NCI-H748 (cell line): ENCODE measurements at regions not wholly inside any gene's neighbourhood (a gene's known extent, or its start where the extent isn't known, plus 50 kb on each side); places are given as distances from the start of the nearest gene placed in this dataset.

Experiments
- DNase-seq: peaks from one replicate; lab custom pipeline; 2025; ENCODE audit not compliant: unreplicated experiment; lab: John Stamatoyannopoulos, UW

DNA sequence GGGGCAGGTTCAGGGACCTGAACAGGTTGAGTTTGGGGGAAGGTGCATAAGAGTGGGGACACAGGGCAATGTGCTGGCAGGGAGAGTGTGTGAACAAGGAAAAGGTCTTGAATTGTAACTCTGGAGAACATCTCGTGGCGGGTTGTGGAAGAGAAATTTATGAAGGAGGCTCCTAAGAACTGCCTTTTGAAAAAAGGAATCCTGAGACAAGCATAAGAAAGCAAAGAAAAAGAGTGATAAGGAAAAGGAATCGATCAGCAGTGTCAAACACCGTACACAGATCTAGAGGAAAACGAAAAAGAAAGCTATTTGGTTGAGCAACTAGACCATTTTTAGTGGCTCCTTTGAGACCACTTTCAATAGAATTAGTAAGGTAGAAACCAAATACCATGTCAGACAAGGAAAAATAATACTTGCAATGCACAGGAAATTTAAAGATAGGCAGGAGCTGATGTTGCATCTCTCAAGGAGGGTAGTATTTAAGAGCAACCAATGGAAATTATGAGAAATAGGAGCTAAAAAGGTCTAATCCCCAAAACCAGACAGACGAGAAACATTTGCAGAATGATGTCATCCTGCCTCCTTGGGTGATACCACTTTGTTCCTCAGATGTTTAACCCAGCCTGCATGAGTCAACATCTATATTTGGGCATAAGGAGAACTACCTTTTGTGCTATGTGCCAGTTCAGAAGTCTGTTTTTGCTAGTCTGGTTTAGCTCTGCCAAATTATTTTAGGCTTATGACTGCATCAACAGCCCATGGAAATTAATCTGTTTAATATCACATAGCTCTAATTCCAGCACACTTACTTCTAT lies 64.5 kb upstream of the STK38L start:
- DNase-seq: peak; percentile 3

DNA sequence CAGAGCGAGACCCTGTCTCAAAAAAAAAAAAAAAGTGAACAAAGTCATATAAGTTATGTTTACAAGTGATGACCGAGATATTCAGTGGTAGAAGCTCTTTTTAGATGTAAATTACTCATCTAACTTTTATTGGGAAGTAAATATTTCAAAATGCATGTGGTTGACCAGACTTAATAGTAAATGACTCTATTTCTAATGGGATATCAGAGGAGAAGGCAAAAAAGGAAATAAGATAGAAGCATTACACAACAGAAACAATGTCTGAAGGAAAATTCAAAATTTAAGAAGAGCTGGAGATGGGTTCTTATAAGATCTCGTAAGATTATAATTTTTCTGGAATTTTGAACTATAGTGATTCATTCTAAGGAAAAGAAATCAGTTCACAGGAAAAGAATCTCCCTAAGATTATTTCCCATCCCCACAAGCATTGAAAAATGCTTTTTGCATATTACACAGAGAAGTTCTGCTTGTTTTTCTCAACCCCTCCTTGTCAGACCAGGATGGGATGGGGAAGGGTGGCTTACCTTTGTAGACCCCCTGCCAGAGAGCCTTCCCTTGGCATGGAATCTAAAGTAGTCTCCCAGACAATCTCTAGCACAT lies 63.1 kb upstream of the STK38L start:
- DNase-seq: no peak

DNA sequence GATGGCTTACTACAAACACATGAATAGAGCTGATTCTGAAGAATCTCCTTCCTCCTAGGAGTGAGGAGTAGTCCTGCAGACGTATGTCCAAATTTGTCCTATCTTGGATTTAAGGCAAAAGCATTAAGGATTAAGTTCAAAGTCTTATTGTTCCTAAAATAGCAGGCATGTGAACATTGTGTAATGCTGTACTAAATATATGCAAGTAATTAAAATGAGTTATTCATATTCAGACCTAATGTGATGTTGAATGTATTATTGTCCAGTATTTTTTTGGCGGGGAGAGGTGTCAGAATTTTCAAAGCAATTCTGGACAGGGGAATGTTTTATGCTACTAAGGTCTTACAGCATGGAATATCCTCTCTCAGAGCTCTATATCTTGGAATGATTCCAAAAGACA lies 60.7 kb upstream of the STK38L start:
- no peak for DNase-seq

DNA sequence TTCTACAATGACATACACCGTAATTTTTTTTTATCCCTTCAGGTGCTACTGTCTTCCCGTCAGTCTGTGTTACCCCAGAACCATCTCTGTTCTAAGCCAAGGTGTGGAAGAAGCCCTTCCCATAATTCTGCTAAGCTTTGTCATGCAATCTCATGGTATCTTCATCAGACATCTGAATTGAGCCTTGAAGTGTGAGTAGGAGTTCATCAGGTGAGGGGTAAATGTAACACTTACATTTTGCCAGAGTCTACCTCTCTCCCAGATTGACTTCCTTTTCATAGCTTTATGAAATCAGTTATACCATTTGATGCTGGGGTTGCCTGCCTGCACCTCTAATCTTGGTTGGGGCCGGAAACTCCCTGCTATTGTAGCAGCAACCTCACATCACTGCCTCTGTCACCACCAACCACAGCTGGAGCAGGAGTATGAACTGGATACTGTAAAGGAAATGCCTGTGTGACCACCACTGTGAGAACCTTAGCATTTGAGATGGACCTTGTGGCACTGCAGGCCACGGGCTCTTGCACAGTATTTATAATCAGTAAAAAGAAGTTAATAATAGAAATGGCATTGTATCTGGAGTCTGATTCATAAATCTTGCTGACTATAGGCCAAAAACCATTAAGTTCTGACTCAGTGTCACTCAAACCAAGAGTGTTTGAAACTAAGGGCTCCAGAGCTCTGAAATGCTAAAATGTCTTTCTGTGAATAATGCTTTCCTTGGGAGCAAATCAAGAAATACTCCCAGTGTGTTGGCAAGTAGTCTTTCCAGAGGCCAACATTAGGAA lies 58.7 kb upstream of the STK38L start:
- DNase-seq: no peak

DNA sequence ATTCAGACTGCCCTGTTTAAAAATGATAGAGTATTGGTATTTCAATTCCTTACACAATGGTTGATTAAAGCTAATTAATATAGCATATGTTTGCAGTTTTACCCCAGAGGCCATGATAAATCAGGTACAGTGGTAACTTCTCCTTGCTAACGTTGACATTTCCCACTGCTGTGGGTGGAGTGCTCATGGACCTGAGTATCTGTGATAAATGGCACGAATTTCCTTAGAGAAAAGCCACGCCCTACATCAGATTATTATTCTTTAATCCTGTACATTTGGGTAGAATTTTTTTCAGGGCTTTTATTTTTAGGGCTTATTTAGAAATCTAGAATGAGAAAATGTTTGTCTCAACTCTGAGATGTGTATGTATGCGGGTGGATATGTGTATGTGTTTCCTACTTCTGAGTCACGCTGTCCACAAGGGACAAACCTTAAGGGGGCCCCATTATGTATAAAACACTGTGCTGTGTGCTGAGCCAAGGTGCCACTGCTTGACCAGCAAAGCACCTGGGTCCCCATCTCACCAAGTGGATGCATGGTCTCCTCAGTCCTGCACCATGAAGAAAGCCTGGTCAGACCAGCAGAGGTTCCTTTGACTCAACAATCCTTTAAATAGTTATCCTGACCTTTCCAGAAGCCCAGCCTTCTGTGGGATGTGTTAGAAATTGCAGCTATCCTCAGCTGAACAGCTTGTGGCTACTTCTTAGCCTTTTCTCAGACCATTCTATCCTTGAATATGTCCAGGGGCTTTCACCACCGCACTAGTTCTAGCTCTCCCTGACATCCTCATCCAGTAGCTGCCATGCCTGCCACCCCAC lies 57.9 kb upstream of the STK38L start:
- DNase-seq: no peak

DNA sequence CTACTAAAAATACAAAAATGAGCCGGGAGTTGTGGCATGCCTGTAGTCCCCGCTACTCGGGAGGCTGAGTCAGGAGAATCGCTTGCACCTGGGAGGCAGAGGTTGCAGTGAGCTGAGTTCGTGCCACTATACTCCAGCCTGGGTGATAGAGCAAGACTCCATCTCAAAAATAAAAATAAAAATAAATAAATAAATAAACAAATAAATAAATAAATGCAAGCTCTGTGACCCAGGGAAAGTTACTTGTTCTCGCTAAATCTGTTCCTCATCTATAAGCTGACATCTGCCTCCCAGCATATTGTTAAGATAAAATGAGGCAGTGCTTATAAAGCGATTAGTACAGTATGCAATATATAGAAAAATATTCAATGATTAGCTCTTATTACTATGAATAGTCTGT lies 56.4 kb upstream of the STK38L start:
- no peak for DNase-seq

DNA sequence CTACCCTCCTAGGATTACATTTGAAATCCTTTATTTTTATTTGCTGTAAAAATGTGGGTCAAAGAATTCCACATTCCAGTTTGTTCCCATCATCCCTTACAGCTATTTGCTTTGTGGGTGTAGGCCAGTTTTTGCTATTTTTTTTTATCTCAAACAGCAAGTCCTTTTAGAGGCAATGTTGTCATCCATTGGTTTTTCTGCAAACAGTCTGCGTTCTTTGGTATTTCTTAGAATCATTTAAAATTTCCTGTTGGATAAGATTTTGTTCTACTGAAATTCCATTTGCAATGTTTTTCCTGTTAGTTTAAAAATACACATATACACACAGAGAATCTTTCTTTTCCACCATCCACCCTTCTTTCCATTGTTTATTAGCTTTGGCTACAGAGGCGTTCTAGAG lies 53.3 kb upstream of the STK38L start:
- DNase-seq: no peak

DNA sequence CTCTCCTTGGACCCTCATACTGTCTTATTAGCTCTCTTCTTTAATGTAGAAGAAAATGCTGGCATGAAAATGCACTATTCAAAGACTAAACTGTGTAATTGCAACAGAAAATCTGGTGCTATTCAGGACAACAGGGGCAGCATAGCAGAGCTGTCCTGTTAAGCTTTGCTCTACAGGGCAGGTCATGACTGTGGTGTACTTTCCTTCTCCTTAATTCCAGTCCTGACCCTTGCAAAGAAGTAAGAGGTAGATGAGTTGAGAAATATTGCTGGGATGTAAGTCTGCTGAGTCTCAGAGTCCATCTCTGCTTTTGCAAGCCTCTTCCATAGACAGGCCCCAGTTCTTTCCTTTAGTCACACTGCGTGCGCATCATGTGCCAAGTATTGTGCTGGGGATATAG lies 52.6 kb upstream of the STK38L start:
- no peak for DNase-seq

DNA sequence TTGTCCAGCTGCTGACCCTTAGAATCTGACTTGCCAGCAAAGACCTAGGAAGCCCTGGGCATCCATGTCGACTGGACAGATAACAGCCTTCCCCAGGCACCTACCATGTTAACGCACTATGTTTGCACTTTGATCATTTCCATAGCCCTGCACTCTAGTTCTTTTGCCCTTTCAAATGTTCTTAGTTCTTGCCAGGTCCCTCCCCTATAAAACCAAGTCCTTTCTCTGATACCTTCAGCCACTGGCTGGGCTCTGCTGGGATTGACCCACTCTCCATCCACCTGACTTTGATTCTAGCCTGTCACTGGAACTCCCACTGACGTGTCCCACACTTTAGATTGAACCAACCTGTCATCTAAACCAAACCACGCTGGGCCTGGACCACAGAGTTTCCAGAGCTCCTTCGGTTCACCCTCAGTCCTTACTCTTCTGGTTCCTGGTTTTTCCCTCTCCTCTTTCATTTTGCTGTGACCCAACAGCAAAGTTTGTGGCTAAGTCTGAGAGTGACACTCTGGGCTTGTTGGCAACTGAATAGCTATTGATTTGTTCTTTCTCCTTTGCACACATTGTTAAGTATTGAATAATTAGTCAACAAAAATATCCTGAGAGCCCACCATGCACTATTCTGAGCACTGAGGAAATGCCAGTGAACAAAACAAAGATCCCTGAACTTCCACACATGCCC lies 51.8 kb upstream of the STK38L start:
- DNase-seq: no peak

DNA sequence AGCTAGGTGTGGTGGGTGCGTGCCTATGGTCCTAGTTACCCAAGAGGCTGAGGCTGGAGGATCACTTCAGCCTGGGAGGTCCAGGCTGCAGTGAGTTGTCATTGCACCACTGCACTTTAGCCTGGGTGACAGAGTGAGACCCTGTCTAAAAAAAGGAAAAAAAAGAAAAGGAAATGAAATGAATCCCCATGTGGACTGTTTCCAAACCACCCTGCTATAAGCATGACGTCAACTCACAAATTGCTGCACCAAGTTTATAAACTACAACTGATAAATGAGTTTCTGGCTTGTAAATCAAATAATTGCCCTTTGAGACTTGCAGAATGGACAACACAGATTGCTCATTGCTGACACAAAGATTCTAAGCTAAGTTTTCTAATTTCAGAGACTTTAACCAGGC lies 51.0 kb upstream of the STK38L start:
- no peak for DNase-seq

DNA sequence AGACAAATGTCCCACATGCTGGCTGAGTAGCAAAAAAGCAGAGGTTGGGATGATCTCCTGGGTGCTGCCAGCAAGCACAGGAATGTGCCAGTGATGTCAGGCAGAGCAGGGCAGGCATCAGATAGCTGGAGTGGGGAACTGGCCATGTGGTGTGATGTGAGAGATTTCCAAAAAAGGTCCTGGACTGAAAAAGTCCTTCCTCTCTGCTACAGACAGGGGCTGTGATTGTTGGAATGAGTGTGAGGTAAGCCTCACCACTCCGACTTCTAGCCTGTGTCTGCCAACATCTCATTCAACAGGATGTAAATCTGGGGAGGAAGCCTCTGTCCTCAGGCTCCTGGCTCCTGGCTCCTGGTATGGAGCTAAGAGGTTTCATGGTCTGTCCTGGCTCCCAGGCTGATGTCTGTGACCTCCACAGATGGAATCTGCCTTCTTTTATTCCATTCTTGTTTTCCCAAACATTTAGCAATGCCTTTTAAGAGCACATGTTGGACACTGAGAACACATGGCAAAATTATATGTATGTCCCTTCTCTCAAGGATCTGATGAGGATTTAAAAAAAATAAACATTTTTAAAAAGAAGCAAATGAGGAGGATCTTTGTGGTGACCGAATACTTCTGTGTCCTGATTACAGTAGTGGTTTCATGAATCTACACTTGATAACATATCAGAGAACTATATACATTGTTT lies 50.1 kb upstream of the STK38L start:
- DNase-seq: no peak
